Fibroblast of lung (primary cell): ENCODE measurements at regions not wholly inside any gene's neighbourhood (a gene's known extent, or its start where the extent isn't known, plus 50 kb on each side); places are given as distances from the start of the nearest gene placed in this dataset.

Source experiments
- CTCF ChIP-seq, 2 donors: IDR thresholded peaks in 1 of 2; conservative IDR thresholded peaks in 1 of 2; 1 replicate in 1 of 2; 2 replicates in 1 of 2; pipeline ENCODE4 v1.5.1; 2011 to 2012; ENCODE audit warnings: low read length in 2 of 2, control low read depth in 1 of 2, inconsistent platforms in 1 of 2, low read depth in 1 of 2, mild to moderate bottlenecking in 1 of 2
- EZH2 ChIP-seq: IDR thresholded peaks from 2 replicates; pipeline ENCODE4 v1.5.1; 2012; ENCODE audit warnings: low read length, control low read depth, mild to moderate bottlenecking; ENCODE audit errors: missing control alignments

- TF ChIP-seq CTCF (conservative IDR thresholded peaks at IDR 0.05 in 1 of 2, IDR thresholded peaks at IDR 0.05 in 1 of 2; ENCODE audit: low read depth in 1 of 2, low read length in 2 of 2) (no peak), EZH2 (no peak)
These were observed 359.9 kb downstream of the ADGRD1 start for GRCh38 chr12:131313635-131314034.
